LHCN-M2 (cell line): ENCODE measurements at regions not wholly inside any gene's neighbourhood (a gene's known extent, or its start where the extent isn't known, plus 50 kb on each side); places are given as distances from the start of the nearest gene placed in this dataset.

Experiments
- DNase-seq: peaks from one replicate; pipeline ENCODE4 v3.0.0-alpha.2; 2012; ENCODE audit warnings: low read depth

- DNase-seq: peak; percentile 24
Measured at GRCh38 chr3:180284331-180285110, 247.8 kb upstream of the PEX5L start.

- DNase-seq: no peak
Measured at GRCh38 chr3:180287703-180288102, 251.0 kb upstream of the PEX5L start.

DNA sequence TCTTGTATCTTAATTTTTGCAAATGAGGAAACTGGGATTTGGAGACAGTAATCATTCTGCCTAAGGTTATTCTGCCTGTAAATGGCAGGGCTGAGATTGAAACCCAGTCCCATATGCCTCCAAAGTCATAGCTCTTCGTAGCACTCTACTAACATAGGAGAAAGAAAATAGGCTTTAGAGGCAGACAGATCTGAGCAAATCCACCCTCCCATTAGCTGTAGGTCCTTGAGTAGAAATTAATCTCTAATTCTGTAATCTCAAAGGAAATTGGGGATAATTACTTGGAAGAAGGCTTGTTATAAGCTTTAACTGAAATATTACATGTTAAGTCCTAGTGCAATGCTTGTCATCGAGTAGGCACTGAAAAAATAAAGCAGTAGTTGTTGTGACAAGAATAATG is 252.1 kb upstream of the PEX5L start:
- DNase-seq: no peak

GRCh38 chr3:180290300-180290699 is 253.6 kb upstream of the PEX5L start:
- no peak for DNase-seq

DNA sequence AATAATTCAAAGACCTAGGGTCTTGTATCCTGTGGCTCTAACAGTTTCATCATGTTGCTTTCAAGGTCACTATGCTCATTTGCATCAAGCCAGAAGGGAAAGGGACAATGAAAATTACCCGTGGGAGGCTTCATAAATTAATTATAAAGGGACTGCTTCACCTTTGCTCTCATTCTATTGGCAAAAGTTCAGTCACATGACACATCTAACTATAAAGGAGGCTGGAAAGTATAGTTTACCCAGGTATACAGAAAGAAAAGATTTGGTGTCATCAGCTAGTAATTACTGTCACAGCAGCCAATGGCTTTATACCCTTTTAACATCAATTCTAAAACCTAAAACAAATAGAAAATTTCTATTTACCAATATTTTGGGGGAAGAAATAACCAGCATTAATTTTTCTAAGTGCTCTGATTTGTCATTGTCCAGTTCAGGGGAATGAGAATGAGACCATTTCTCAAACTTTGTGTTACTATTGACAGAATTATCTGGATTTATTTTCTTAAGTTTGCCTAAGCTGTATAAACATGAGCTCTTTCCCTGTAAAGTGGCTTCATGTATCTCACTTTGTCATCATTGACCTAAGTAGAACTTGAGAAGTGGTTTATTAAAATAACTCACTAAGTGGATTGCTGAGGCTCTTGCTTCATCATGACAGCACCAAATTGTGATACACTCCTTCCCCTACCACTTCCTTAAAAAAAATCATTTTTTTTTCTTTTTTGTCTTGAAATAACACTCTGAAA is 257.7 kb upstream of the PEX5L start:
- no peak for DNase-seq

GRCh38 chr3:180295811-180296210 is 259.1 kb upstream of the PEX5L start:
- no peak for DNase-seq

- DNase-seq: no peak
Measured at GRCh38 chr3:180296971-180297370, 260.2 kb upstream of the PEX5L start.

DNA sequence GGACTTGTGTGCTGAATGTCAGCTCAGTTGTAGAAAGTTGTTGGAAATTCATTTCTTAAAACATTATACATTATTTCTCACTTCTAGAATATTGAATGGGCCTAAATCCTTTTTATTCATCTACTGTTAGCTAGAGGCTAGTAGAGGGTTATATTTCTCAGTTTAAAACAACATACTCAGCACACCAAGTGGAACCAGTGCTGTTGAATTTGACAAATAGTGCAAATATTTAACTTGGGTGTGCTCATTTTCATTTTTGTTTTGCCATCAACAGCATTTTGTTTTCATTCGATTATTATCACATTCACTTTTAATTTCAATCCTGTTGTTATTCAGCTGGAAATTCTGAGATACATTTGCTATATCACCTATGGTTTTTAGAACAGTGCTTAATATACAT is 269.4 kb upstream of the PEX5L start:
- DNase-seq: no peak

- DNase-seq: peak; percentile 53
Measured at GRCh38 chr3:180306691-180307090, 270.0 kb upstream of the PEX5L start.

DNA sequence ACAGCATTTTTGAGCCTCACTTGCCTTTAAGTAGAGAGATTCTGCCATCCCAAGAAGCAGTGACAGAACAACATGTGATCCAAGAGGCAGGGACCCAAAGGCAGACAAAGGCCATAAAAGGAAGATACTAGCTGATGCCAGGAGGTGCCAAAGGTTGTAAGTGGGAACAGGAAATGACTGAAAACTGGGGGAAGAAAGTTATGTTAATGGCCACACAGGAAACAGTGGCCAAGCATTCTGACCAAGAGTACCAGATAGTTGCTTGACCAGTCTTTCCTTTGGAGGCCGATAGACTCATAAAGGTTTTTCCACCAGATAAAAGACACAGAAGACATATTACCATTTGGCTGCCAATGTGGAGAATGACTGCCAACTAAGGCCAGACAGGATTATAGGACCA is 274.5 kb upstream of the PEX5L start:
- DNase-seq: no peak

DNA sequence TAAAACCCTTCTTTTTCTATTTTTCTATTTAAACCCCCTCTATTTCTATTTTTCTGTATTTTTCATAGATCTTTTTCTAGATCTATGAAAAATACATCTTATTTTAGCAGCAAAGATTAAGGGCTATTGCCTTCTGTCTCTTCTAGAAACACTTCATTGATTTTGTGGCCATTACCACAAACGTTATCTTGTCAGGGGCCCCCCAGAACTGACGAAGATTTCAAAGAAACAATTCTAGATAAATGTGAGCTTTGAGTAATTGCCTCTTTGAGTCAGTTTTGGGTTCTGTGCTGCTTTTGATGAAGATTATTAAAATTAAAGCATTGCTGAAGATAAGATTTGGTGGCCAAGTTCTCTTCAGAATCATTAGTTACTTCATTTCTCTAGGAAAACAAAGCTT is 279.6 kb upstream of the PEX5L start:
- DNase-seq: no peak

- no peak for DNase-seq
Measured at GRCh38 chr3:180319461-180319860, 282.5 kb upstream of the TTC14 start.

DNA sequence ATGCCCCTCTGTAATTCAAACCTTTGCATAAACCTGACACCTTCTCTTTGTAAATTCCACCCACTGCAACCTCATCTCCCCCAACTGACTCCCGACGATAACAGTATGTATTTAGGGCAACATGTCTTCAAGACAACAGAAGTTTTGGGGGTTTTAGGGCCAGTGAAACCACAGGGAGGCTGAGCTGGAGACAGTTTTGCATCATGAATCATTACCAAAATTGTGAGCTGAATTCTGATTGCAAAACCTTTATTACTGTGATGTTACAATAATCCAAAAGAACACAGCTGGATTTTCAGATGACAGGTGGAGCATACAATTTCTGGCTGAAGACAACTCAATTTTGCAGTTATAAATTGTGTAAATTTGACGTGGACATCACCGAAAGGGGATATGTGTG is 281.3 kb upstream of the TTC14 start:
- peak; percentile 33 for DNase-seq

GRCh38 chr3:180321534-180321933 is 280.4 kb upstream of the TTC14 start:
- no peak for DNase-seq

GRCh38 chr3:180322829-180323228 is 279.1 kb upstream of the TTC14 start:
- no peak for DNase-seq

DNA sequence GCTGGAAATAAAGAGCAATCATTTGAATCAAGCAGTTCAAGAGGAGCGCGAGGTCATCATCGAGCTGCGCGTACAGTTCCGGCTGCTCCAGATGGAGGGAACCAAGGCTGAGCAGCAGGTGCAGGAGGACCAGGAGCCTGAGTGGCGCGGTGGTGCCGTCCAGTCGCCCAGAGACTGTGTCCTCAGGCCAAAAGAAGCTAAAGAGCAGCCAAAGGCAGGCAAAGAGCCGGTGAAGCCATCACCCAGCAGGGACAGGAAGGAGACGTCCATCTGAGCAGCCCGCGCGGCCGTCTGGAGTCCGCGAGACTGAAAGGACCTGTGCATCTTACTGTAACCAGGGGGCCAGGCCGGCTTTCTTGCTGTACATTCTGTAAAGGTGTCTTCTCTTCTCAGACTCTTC is 277.2 kb upstream of the TTC14 start:
- no peak for DNase-seq

DNA sequence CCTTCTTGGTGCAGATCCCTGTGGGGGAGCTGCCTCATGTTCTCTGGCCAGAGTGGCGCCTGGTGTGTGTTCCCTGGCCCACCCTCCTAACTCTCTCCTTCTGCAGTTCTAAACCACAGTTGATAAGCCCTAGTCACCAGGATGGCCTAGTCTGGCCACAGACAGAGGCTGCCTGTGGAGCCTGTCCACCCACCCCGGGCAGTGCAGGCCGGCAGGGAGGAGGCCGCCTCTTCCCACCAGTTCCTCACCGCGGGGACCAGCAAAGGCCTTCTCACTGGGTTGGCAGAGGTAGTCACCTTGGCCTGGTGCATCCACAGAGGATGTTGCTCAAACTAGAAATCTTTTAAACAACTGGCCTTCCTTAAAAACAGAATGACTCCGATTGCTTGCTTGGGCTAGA is 276.4 kb upstream of the TTC14 start:
- DNase-seq: no peak

- DNase-seq: no peak
Measured at GRCh38 chr3:180325958-180326357, 276.0 kb upstream of the TTC14 start.

GRCh38 chr3:180329187-180329586 is 272.8 kb upstream of the TTC14 start:
- DNase-seq: no peak

- no peak for DNase-seq
Measured at GRCh38 chr3:180329847-180330246, 272.1 kb upstream of the TTC14 start.

DNA sequence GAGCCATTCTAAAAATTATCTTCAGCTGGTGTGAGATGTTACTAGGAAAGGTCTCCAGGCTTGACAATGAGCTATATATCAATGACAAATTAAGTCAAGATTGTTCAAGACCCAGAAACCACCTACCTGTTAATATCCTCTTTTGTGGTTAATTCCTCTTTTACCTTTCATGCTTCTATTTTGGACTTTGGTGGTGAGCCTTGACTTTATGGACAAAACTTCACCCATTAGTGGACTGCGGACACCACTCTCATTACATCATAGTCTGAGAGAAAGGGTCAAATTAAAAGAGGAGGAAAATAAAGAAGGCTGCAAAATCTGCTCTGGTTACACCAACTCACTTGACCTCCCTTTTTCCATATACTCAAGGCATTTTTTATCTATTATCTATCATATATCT is 271.5 kb upstream of the TTC14 start:
- no peak for DNase-seq

DNA sequence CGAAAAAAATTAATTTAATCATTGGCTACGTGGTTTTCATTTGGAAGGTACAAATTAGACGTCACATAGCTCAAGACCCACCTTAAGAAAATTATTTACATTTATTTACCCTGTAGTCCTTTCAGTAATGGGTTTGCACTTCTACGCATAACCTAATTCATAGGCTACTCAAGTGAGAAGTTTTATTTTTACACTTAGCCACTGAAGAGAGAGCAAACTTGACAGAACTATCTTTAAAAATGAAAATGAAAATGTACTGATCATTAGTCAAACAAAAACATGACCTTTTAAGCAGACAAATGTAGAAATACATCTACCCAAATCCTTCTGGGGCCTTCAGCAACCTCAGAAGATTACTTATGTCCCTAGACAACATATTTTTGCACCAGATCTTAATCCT is 269.4 kb upstream of the TTC14 start:
- no peak for DNase-seq

DNA sequence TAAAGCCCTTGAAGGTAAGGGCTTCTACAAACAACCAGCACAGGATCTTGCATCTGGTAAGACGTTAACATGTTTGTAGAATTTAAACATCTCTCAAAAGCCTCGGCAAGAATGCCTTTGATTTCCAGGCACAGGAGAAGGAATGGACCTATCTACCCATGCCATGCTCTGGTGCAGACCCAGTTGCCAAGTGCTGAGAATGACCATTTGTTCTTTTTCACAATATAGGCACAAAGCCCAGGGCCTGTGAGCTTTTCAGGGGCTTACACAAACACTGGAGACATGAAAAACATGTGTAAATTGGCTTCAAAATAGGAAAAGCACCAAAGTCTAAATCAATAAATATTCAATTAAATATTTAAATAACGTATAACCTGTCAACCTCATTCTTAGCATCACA is 266.9 kb upstream of the TTC14 start:
- no peak for DNase-seq
